Ureter (tissue), 1 donor: ENCODE measurements at regions not wholly inside any gene's neighbourhood (a gene's known extent, or its start where the extent isn't known, plus 50 kb on each side); places are given as distances from the start of the nearest gene placed in this dataset.
"Not testable (repeated sequence)": the region's sequence is repeated elsewhere in the genome, so short reads cannot be mapped to it uniquely, and the experiment has no call there.

Source experiments
- DNase-seq: peaks from one replicate; pipeline ENCODE4 v3.0.0-alpha.2; 2020; ENCODE audit warnings: low spot score
- donor health status: DM: yes; HTN: yes; CAD: no.

DNA sequence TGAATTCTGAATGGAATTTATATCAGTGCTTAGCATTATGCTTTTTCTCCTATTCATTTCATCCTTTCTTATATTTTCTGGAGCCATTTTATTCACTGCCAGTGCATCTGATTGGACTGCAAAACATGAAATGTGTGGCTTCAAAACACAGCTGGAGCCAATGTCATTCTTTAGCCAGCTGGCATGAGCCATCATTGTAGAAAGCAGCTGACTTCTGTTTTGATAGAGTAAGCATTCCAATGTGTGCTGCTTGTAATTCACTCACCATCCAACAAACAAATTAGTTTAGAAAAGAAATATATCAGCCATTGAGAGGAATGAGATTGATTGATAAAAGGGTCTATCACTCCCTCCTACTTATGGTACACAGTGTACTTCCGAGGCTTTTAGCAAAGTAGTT lies 2616.0 kb downstream of the ARAP2 start:
- no peak for DNase-seq

DNA sequence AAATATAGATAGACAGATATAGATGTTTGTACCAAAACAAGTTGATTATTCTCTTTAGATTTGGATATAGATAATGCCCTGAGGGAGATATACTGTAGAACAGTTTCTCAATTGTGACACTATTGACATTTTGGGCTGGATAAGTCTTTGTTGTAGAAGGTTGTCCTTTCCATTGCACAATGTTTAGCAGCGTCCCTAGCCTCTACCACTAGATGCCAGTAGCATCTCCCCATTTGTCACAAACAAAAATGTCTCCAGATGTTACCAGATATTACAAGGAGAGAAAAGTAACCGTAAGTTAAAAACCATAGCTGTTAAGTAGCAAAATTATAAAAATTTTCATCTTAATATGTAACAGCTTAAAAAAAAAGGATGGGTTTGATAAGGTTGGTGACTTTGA lies 2595.3 kb downstream of the ARAP2 start:
- DNase-seq, result no peak

GRCh38 chr4:33649471-33649870 lies 2594.8 kb downstream of the ARAP2 start:
- no peak for DNase-seq

DNA sequence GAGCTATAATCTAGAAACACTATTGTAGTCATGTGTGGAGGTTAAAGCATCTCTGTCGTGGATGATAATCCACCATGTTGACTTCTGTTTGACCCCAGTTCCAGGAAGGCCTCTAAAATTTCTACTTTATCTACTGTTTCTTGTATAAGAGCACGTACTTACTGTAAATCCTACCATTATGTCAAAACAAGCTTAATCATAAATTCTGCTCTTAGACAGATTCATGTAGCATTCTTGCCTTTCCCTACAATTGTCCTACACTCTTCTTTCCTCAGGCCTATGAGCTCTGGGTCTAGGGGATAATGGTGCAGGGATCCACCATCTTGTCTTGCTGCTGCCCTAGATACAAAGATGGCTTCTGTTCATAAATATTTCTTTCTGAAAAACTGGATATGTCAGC lies 2594.3 kb downstream of the ARAP2 start:
- no peak for DNase-seq

- no peak for DNase-seq
Measured at GRCh38 chr4:33658971-33659370, 2585.3 kb downstream of the ARAP2 start.

DNA sequence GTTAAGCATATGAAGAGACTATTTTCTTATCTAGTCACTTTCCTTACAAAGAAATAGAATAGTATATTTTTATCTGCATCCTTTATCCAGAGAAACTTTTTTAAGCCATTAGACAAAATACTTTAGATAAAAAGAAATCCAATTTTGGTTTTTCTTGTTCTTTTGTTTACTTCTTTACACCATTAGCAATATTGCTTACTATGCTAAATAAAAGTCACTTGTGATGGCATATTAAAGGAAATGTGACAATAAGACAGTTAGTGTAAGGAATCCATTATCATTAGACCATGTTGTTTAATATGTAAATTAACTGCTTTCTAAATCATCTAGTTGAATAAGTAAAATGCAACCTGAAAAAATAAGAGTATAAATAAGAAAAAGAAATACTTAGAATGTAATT lies 2582.7 kb downstream of the ARAP2 start:
- no peak for DNase-seq

- no peak for DNase-seq
Measured at GRCh38 chr4:33685939-33686338, 2558.4 kb downstream of the ARAP2 start.

- no peak for DNase-seq
Measured at GRCh38 chr4:33696041-33696440, 2548.3 kb downstream of the ARAP2 start.

DNA sequence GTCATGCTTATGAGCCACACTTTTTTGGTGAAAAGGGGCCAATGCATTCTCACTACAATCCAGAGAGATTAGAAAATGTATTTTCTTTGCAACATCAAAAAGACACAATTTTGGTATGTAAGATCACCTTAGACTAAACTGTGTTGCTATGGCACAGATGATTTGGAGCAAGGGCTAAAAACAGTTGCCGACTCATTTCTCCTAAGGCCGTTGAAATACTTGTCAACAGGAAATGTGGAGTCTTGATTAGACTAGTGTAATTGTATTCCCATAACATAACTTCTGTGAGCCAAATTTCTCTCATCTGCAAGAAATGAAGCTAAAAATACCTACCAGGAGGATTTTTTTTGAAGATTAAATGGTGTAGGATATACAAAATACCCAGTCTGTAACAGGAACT lies 2547.7 kb downstream of the ARAP2 start:
- no peak for DNase-seq

DNA sequence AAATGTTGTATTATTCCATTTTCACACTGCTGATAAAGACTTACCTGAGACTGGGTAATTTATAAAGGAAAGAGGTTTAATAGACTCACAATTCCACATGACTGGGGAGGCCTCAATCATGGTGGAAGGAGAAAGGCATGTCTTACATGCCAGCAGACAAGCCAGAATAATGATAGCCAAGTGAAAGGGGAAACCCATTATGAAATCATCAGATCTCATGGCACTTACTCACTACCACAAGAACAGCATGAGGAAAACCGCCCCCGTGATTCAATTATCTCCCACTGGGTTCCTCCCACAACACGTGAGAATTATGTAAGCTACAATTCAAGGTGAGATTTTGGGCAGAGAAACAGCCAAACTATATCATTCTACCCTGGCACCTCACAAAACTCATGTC lies 2535.1 kb downstream of the ARAP2 start:
- no peak for DNase-seq

GRCh38 chr4:33711826-33712225 lies 2532.5 kb downstream of the ARAP2 start:
- DNase-seq, result no peak

DNA sequence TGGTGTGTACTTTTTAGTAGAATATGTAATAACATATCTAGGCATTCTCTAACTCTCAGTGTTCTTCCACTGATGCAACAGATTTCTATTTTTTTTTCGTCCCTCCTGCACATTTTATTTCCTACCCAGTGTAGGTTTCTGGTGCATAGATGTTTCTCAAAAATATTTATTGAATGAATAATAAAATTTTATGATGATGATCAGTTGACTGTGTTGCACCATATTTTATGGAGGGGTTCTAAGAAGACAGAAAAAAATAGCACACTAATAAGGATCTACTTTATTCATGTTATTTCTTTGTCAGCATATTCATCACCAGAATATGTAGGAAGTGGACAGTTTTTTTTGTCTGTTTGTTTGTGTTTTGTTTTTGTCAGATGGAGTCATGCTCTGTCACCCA lies 2529.3 kb downstream of the ARAP2 start:
- DNase-seq, result no peak

GRCh38 chr4:33715841-33716395 lies 2528.4 kb downstream of the ARAP2 start:
- no peak for DNase-seq

DNA sequence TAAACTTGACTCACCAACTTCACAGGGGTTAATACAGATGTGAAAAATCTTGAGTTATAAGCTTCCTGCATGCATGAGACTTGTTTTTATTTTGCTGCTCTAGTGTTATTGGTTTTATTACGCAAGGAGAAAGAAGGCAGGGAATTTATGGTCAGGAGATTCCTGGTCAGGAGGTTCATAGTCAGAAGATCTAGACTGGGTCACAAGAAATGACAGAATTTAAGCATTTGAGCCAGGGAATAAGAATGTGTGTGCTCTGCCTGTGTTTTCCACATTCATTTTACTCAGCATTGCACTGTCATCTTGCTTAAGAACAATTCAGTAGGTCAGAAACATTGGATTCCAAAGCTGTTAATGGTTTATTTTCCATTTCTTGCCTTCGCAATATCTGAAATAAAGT lies 2522.1 kb downstream of the ARAP2 start:
- DNase-seq, result no peak

DNA sequence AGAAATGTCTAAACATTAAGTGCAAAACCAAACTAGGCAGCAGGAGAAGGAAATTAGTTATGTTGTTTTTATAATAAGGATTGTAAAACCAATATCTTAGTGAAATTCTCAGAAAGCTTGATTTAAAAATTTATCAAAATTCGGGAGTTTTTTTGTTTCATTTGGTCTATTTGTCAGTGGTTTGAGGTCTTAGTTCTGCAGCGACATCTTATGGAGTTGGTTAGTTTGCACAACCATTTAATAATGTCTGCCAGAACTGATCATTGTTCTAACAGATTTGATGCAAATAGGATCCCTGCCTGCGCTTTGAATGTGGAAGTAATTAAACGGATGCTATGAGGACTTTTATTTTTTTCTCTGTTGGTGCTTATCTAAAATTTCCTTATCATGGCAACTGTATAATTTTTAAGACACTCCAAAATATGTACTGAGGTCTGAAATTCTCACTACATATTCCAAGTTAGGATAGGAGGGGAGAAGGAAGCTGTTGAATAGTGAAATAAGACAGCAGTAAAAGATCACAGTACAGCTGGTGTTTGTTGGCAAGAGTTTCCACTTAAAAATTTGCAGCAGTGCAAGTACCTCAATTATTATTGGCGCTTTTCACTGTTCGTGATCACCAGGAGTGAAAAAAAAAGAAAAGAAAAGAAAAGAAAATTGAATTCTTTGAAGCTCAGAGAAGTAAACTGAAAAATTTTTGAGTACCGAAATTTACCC lies 2521.4 kb downstream of the ARAP2 start:
- no peak for DNase-seq

DNA sequence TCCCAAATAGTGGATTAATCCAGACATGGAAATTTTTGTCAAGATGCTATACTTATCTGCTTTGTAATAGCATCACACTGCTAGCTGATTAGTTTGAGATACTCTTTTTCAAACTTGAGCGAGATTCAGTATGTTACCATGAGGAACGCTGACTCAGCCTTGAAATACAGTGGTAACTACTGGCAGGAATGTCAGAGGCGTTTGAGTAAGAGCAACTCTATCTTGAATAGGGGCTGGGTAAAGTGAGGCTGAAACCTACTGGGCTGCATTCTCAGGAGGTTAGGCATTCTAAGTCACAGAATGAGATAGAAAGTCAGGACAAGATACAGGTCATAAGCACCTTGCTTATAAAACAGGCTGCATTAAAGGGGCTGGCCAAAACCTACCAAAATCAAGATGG lies 2519.6 kb downstream of the ARAP2 start:
- no peak for DNase-seq

- DNase-seq, result no peak
Measured at GRCh38 chr4:33725861-33726260, 2518.5 kb downstream of the ARAP2 start.

DNA sequence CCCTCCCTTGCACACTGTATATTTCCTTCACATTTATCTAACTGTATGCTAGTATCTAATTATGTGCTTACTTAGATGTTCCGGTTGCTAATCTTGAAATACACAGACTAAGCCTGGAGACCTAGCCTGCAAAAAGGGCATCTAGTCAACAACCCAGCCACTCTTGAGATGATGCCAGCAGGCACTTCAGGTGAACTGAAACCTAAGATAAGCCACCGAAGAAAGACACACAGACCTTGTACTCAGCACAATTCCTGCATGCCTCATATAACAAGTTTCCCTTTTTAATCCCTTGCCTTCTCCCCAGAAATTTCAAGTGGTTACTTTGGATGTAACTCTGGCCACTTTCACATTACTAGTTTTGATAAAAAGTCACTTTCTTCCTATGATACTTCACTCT lies 2506.6 kb downstream of the ARAP2 start:
- DNase-seq, result no peak

DNA sequence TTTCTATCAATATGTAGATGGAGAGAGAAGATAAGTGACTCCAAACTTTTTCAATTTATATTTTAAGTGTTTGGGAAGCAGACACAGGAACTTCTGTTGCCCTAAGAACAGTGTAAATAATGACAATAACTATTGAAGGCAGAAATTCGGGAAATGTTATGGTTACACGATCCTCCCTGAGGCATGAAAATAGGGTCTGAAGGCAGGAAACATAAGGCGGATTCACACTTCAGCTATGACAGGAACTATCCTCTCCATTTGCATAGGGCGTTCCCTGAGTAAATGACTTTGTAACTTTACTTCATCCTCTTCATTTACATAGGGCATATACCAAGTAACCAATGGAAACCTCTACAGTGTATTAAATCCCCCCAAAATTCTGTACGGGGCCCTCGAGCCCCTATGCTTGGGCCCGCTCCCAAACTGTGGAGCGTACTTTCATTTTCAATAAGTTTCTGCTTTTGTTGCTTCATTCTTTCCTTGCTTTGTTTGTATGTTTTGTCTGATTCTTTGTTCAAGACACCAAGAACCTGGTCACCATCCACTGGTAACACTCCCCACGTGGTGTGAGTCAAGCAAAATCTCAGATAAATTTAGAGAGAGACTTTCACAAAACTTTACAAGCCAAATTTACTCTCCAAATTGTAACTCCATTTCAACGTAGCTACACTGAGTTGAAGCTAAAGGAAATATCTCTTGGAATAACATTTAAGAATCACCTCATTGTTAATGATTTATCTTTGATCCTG lies 2504.3 kb downstream of the ARAP2 start:
- DNase-seq, result no peak

- not testable (repeated sequence) for DNase-seq
Measured at GRCh38 chr4:33740871-33741270, 2503.4 kb downstream of the ARAP2 start.

DNA sequence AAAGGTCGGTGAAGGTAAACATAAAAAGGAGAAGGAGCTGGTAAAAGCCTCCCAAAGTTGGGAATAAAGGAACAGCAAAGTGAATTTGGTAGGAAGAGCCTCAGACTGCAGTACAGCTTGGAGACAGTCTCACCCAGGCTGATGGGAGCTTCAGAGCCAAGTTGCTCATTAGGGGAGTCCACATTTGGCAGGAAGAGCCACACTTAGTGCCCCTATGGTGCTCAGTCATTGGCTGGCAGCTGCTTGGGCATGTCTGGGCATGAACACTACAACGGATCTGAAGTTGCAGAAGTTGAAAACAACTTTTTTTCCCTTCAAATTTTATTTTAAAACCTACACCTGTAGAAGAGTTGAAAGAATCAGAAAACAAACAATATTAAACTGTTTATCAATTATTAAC lies 2497.3 kb downstream of the ARAP2 start:
- no peak for DNase-seq

- no peak for DNase-seq
Measured at GRCh38 chr4:33751050-33751449, 2493.3 kb downstream of the ARAP2 start.

GRCh38 chr4:33772582-33772981 lies 2471.7 kb downstream of the ARAP2 start:
- DNase-seq, result no peak
